ENCODE measurements at regions not wholly inside any gene's neighbourhood (a gene's known extent, or its start where the extent isn't known, plus 50 kb on each side); places are given as distances from the start of the nearest gene placed in this dataset.

GRCh38 chr20:48342822-48343513, 484.8 kb downstream of the PREX1 start:
- TF ChIP-seq MAX (IDR thresholded peaks at IDR 0.05; ENCODE audit: low read depth, low read length): no peak
- no peak for TF ChIP-seq CTCF (IDR thresholded peaks at IDR 0.05; ENCODE audit: low read depth, low read length)
- TF ChIP-seq POLR2A (IDR thresholded peaks at IDR 0.05; ENCODE audit: extremely low read depth, insufficient read length): no peak
- no peak for TF ChIP-seq MYC (IDR thresholded peaks at IDR 0.05; ENCODE audit: low read depth, low read length)
- H3K4me3 ChIP-seq (ENCODE audit: low read depth, low read length): no peak overlapping the region
- DNase-seq (ENCODE audit: low read depth): no peak

- no peak overlapping the region for H3K4me3 ChIP-seq (ENCODE audit: low read depth, low read length)
- no peak for DNase-seq (ENCODE audit: low read depth)
- TF ChIP-seq POLR2A (IDR thresholded peaks at IDR 0.05; ENCODE audit: extremely low read depth, insufficient read length): no peak
- no peak for TF ChIP-seq CTCF (IDR thresholded peaks at IDR 0.05; ENCODE audit: low read depth, low read length)
- no peak for TF ChIP-seq MAX (IDR thresholded peaks at IDR 0.05; ENCODE audit: low read depth, low read length)
These were observed 486.9 kb downstream of the PREX1 start for GRCh38 chr20:48340883-48341281.

- H3K4me3 ChIP-seq (ENCODE audit: low read depth, low read length): peak overlapping the region; percentile 5
- DNase-seq (ENCODE audit: low read depth): peak; percentile 97
- TF ChIP-seq CTCF (IDR thresholded peaks at IDR 0.05; ENCODE audit: low read depth, low read length) (no peak), POLR2A (IDR thresholded peaks at IDR 0.05; ENCODE audit: extremely low read depth, insufficient read length) (no peak), MAX (IDR thresholded peaks at IDR 0.05; ENCODE audit: low read depth, low read length) (peak; percentile 91), MYC (IDR thresholded peaks at IDR 0.05; ENCODE audit: low read depth, low read length) (peak; percentile 85)
These were observed 487.6 kb downstream of the PREX1 start for GRCh38 chr20:48339986-48340882.

GRCh38 chr20:48339190-48339985, 488.4 kb downstream of the PREX1 start:
- DNase-seq (ENCODE audit: low read depth): peak; percentile 76
- no peak for TF ChIP-seq CTCF (IDR thresholded peaks at IDR 0.05; ENCODE audit: low read depth, low read length)
- no peak for TF ChIP-seq POLR2A (IDR thresholded peaks at IDR 0.05; ENCODE audit: extremely low read depth, insufficient read length)
- TF ChIP-seq MAX (IDR thresholded peaks at IDR 0.05; ENCODE audit: low read depth, low read length): no peak
- no peak for TF ChIP-seq MYC (IDR thresholded peaks at IDR 0.05; ENCODE audit: low read depth, low read length)
- H3K4me3 ChIP-seq (ENCODE audit: low read depth, low read length): peak overlapping the region; percentile 5

GRCh38 chr20:48338717-48339116, 489.1 kb downstream of the PREX1 start:
- TF ChIP-seq MAX (IDR thresholded peaks at IDR 0.05; ENCODE audit: low read depth, low read length): no peak
- TF ChIP-seq CTCF (IDR thresholded peaks at IDR 0.05; ENCODE audit: low read depth, low read length): no peak
- TF ChIP-seq MYC (IDR thresholded peaks at IDR 0.05; ENCODE audit: low read depth, low read length): no peak
- no peak for TF ChIP-seq POLR2A (IDR thresholded peaks at IDR 0.05; ENCODE audit: extremely low read depth, insufficient read length)
- no peak overlapping the region for H3K4me3 ChIP-seq (ENCODE audit: low read depth, low read length)
- DNase-seq (ENCODE audit: low read depth): no peak
